GM12865 (cell line): ENCODE measurements at regions not wholly inside any gene's neighbourhood (a gene's known extent, or its start where the extent isn't known, plus 50 kb on each side); places are given as distances from the start of the nearest gene placed in this dataset.

ENCODE experiments used
- DNase-seq: peaks from one replicate; pipeline ENCODE4 v3.0.0; 2010; ENCODE audit warnings: low read depth
- H3K4me3 ChIP-seq: 2 replicates; pipeline ENCODE4 v1.5.1; 2011; ENCODE audit warnings: mild to moderate bottlenecking, low read depth, low read length, control low read depth
- CTCF ChIP-seq: IDR thresholded peaks from 2 replicates; pipeline ENCODE4 v1.5.1; 2011; ENCODE audit warnings: low read length, control low read depth, low read depth, inconsistent platforms; ENCODE audit not compliant: insufficient read depth; ENCODE audit errors: missing control alignments

- H3K4me3 ChIP-seq: no peak overlapping the region
- no peak for TF ChIP-seq CTCF
- peak; percentile 81 for DNase-seq
These were observed 65.4 kb upstream of the XCR1 start for GRCh38 chr3:46092702-46093080.

- peak; percentile 29 for DNase-seq
- H3K4me3 ChIP-seq: no peak overlapping the region
- TF ChIP-seq CTCF: no peak
These were observed 64.7 kb upstream of the XCR1 start for GRCh38 chr3:46091741-46092701.

- no peak for DNase-seq
- TF ChIP-seq CTCF: no peak
These were observed 63.8 kb upstream of the XCR1 start for GRCh38 chr3:46091046-46091445.

GRCh38 chr3:46090161-46090591 lies 62.9 kb upstream of the XCR1 start:
- peak; percentile 60 for DNase-seq
- TF ChIP-seq CTCF: no peak
- H3K4me3 ChIP-seq: no peak overlapping the region

More at GRCh38 chr3:46091046-46091445, 63.8 kb upstream of the XCR1 start:
- no peak overlapping the region for H3K4me3 ChIP-seq

GRCh38 chr3:46089237-46090011 lies 62.1 kb upstream of the XCR1 start:
- no peak overlapping the region for H3K4me3 ChIP-seq
- peak; percentile 84 for DNase-seq
- no peak for TF ChIP-seq CTCF

- peak; percentile 37 for DNase-seq
- TF ChIP-seq CTCF: peak; percentile 6
- H3K4me3 ChIP-seq: no peak overlapping the region
These were observed 60.6 kb upstream of the XCR1 start for GRCh38 chr3:46087871-46088270.
